ENCODE measurements at regions not wholly inside any gene's neighbourhood (a gene's known extent, or its start where the extent isn't known, plus 50 kb on each side); places are given as distances from the start of the nearest gene placed in this dataset.

DNA sequence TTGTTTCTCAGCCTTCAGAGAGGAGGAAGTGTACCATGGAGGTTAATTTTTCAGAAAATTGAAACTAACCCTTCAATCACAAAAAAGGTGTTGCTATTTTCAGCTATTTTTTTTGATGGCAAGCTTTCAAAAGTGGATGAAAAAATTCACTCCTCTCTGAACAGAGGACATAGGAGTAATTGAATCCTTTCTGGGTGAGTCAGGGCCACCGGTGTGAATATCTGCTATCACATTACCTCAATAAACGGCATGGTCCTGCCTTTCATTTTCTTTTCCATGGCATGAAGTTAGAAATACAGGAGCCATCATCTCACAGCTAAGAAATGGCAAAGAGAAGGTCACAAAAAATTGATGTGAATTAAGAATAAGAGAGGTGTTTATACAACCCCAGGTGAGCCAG lies 90.2 kb upstream of the CCDC112 start:
- H3K4ac ChIP-seq (ENCODE audit: low read depth, low read length), result no peak overlapping the region
- WGBS, 2 experiments (ENCODE audit: extremely low coverage in 2 of 2, insufficient read length in 1 of 2), result no CpG with 5 or more reads among the region's 2 CpGs
- no peak overlapping the region for H3K14ac ChIP-seq (replicated peaks; ENCODE audit: low read depth, low read length)
- no peak overlapping the region for H3K56ac ChIP-seq (ENCODE audit: extremely low read depth, insufficient read depth, low read length)
- intact Hi-C loops (cut with micrococcal nuclease), result no loop called here
- no peak overlapping the region for H4K8ac ChIP-seq (ENCODE audit: low read depth in 2 of 2, low read length in 2 of 2)
- DNase-seq (no peak), ATAC-seq (ENCODE audit: low read depth) (no peak)
- H2AK5ac ChIP-seq (ENCODE audit: low read depth, low read length), result no peak overlapping the region
- no peak overlapping the region for H3K9ac ChIP-seq (ENCODE audit: low read depth, low read length)
- dilution Hi-C loops (cut with HindIII; ENCODE audit: low sequenced_read_pairs, unreplicated experiment), result no loop called here
- H2AFZ ChIP-seq (replicated peaks; ENCODE audit: low read length, poor library complexity), result no peak overlapping the region
- no peak overlapping the region for H4K5ac ChIP-seq (ENCODE audit: low read depth, low read length)
- no peak overlapping the region for H2BK120ac ChIP-seq (ENCODE audit: low read depth, low read length)
- H2BK5ac ChIP-seq (ENCODE audit: low read depth, low read length, poor library complexity, severe bottlenecking), result no peak overlapping the region
- CTCF ChIA-PET, result no interaction called here
- H3K27me3 ChIP-seq (ENCODE audit: control insufficient read depth, insufficient read depth, low read length), result no peaks in the 10 kb centered on the region
- no peak overlapping the region for H3K18ac ChIP-seq (ENCODE audit: low read depth, low read length)
- H3K79me1 ChIP-seq (ENCODE audit: low read depth in 1 of 2, low read length in 2 of 2), result no peaks in the 10 kb centered on the region
- H3K27ac ChIP-seq (ENCODE audit: insufficient read depth, low read length), result no peak overlapping the region
- H2BK15ac ChIP-seq (ENCODE audit: low read depth, low read length), result no peak overlapping the region
- BruUV-seq (replicated peaks), result no TSS peak
- no peak overlapping the region for H3K4me3 ChIP-seq (ENCODE audit: insufficient read depth, low read depth, low read length)
- no peaks in the 10 kb centered on the region for H3K9me1 ChIP-seq (ENCODE audit: insufficient read depth, low read length)
- in situ Hi-C loops (cut with MboI; ENCODE audit: low sequenced_read_pairs), result no loop called here
- H4K91ac ChIP-seq (ENCODE audit: insufficient read depth, low read depth, low read length), result no peak overlapping the region
- no peaks in the 10 kb centered on the region for H4K20me1 ChIP-seq (ENCODE audit: insufficient read depth, low read length)
- no peak overlapping the region for H3K4me2 ChIP-seq (ENCODE audit: low read depth, low read length)
- TF ChIP-seq CHD1 (IDR thresholded peaks at IDR 0.05; ENCODE audit: low read depth, low read length) (no peak), FOS (IDR thresholded peaks at IDR 0.05; ENCODE audit: low read depth, low read length) (no peak), NFE2L2 (IDR thresholded peaks at IDR 0.05; ENCODE audit: low read depth, low read length) (no peak), BHLHE40 (IDR thresholded peaks at IDR 0.05; ENCODE audit: low read depth, low read length) (no peak), MAZ (IDR thresholded peaks at IDR 0.05; ENCODE audit: borderline replicate concordance, low read depth, low read length) (no peak), RCOR1 (IDR thresholded peaks at IDR 0.05; ENCODE audit: insufficient replicate concordance, low read length) (no peak), RFX5 (IDR thresholded peaks at IDR 0.05; ENCODE audit: low read depth, low read length) (no peak), MAFK (IDR thresholded peaks at IDR 0.05; ENCODE audit: low read depth, low read length) (no peak)
- TF ChIP-seq, protein P1, sequence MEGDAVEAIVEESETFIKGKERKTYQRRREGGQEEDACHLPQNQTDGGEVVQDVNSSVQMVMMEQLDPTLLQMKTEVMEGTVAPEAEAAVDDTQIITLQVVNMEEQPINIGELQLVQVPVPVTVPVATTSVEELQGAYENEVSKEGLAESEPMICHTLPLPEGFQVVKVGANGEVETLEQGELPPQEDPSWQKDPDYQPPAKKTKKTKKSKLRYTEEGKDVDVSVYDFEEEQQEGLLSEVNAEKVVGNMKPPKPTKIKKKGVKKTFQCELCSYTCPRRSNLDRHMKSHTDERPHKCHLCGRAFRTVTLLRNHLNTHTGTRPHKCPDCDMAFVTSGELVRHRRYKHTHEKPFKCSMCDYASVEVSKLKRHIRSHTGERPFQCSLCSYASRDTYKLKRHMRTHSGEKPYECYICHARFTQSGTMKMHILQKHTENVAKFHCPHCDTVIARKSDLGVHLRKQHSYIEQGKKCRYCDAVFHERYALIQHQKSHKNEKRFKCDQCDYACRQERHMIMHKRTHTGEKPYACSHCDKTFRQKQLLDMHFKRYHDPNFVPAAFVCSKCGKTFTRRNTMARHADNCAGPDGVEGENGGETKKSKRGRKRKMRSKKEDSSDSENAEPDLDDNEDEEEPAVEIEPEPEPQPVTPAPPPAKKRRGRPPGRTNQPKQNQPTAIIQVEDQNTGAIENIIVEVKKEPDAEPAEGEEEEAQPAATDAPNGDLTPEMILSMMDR (conservative IDR thresholded peaks at IDR 0.05; ENCODE audit: low read depth, low read length), result no peak
- TF ChIP-seq, protein P2, sequence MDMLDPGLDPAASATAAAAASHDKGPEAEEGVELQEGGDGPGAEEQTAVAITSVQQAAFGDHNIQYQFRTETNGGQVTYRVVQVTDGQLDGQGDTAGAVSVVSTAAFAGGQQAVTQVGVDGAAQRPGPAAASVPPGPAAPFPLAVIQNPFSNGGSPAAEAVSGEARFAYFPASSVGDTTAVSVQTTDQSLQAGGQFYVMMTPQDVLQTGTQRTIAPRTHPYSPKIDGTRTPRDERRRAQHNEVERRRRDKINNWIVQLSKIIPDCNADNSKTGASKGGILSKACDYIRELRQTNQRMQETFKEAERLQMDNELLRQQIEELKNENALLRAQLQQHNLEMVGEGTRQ (IDR thresholded peaks at IDR 0.05; ENCODE audit: low read depth, low read length), result no peak
- H2BK20ac ChIP-seq (ENCODE audit: low read depth, low read length), result no peak overlapping the region
- POLR2A ChIA-PET (ENCODE audit: unreplicated experiment), result no interaction called here
- no peaks in the 10 kb centered on the region for H3K9me3 ChIP-seq (ENCODE audit: control insufficient read depth, insufficient read depth, low read length)
- H3K36me3 ChIP-seq (ENCODE audit: control insufficient read depth, insufficient read depth, low read length), result no peaks in the 10 kb centered on the region
- H3K4me1 ChIP-seq (ENCODE audit: control insufficient read depth, insufficient read depth, low read length), result peaks cover 3% of the 10 kb centered on the region; the same call in 1 of the 2 replicates
- no peak overlapping the region for H2AK9ac ChIP-seq (replicated peaks; ENCODE audit: low read depth, low read length, poor library complexity)
- H3K23ac ChIP-seq (ENCODE audit: low read depth, low read length), result no peak overlapping the region

Data from IMR-90 (cell line).